ENCODE measurements at regions not wholly inside any gene's neighbourhood (a gene's known extent, or its start where the extent isn't known, plus 50 kb on each side); places are given as distances from the start of the nearest gene placed in this dataset.

GRCh38 chr5:12947379-12947778, 997.1 kb downstream of the DNAH5 start:
- no peak for TF ChIP-seq PATZ1 (CRISPR knock-in tag; IDR thresholded peaks at IDR 0.05; ENCODE audit: borderline replicate concordance)
- no peak for TF ChIP-seq TSHZ2 (CRISPR knock-in tag; IDR thresholded peaks at IDR 0.05)
- no peak for TF ChIP-seq POU6F1 (CRISPR knock-in tag; IDR thresholded peaks at IDR 0.05; ENCODE audit: borderline replicate concordance, low read depth)
- TF ChIP-seq GLIS3 (CRISPR knock-in tag; IDR thresholded peaks at IDR 0.05) = no peak
- no peak for TF ChIP-seq ZC3H10 (CRISPR knock-in tag; IDR thresholded peaks at IDR 0.05)
- no peak for TF ChIP-seq BACH2 (CRISPR knock-in tag; IDR thresholded peaks at IDR 0.05; ENCODE audit: borderline replicate concordance)
- TF ChIP-seq RARB (CRISPR knock-in tag; IDR thresholded peaks at IDR 0.05) = no peak
- TF ChIP-seq CSRNP3 (CRISPR knock-in tag; IDR thresholded peaks at IDR 0.05) = no peak
- TF ChIP-seq TOX (CRISPR knock-in tag; IDR thresholded peaks at IDR 0.05; ENCODE audit: borderline replicate concordance) = no peak
- no peak for TF ChIP-seq CSDC2 (CRISPR knock-in tag; IDR thresholded peaks at IDR 0.05)

Measured in SK-N-SH treated with all-trans-retinoic acid at 6 μM for 48 hours (cell line).